Activated B cell treated with CpG ODN at 0.5 μM for 24 hours (primary cell): ENCODE measurements at regions not wholly inside any gene's neighbourhood (a gene's known extent, or its start where the extent isn't known, plus 50 kb on each side); places are given as distances from the start of the nearest gene placed in this dataset.

Experiments used
- ATAC-seq: fragments of 200-7000 bp; cut with Tn5 transposase; one replicate; pipeline ENCODE4 v1.10.0; 2021; ENCODE audit warnings: low read depth, mild to moderate bottlenecking, moderate library complexity
- CTCF ChIA-PET: fragments of 350-600 bp; sonication (Branson Sonifier 250); formaldehyde crosslinking; loops from one replicate; lab custom pipeline; 2021; ENCODE audit warnings: antibody characterized with exemption; lab: Charles Lee
- POLR2A ChIA-PET: fragments of 350-600 bp; sonication (Branson Sonifier 250); formaldehyde crosslinking; loops from one replicate; lab custom pipeline; 2021; ENCODE audit warnings: antibody characterized with exemption; lab: Charles Lee
- DNase-seq: peaks from one replicate; pipeline ENCODE4 v3.0.0; 2022
- H3K27ac Mint-ChIP-seq: one replicate; pipeline ENCODE4 v1.8.0; 2020; ENCODE audit warnings: mixed read lengths
- H3K27me3 Mint-ChIP-seq: one replicate; pipeline ENCODE4 v1.8.0; 2021; ENCODE audit warnings: mixed read lengths
- H3K36me3 Mint-ChIP-seq: one replicate; pipeline ENCODE4 v1.8.0; 2021; ENCODE audit warnings: low read depth, mixed read lengths
- H3K4me1 Mint-ChIP-seq: one replicate; pipeline ENCODE4 v1.8.0; 2021; ENCODE audit warnings: mixed read lengths
- H3K4me3 Mint-ChIP-seq: one replicate; pipeline ENCODE4 v1.8.0; 2020; ENCODE audit warnings: mild to moderate bottlenecking, mixed read lengths
- H3K9me3 Mint-ChIP-seq: one replicate; pipeline ENCODE4 v1.8.0; 2020; ENCODE audit warnings: mixed read lengths
- intact Hi-C: fragments of 100-400 bp; cut with micrococcal nuclease; formaldehyde crosslinking; loops from one replicate; pipeline ENCODE4 v1.15.1; 2024
- TF ChIP-seq, protein P1 (sequence below): fragments of 200-600 bp; IDR thresholded peaks from one replicate; pipeline ENCODE4 v1.8.0; 2022; ENCODE audit warnings: antibody characterized with exemption, mild to moderate bottlenecking

DNA sequence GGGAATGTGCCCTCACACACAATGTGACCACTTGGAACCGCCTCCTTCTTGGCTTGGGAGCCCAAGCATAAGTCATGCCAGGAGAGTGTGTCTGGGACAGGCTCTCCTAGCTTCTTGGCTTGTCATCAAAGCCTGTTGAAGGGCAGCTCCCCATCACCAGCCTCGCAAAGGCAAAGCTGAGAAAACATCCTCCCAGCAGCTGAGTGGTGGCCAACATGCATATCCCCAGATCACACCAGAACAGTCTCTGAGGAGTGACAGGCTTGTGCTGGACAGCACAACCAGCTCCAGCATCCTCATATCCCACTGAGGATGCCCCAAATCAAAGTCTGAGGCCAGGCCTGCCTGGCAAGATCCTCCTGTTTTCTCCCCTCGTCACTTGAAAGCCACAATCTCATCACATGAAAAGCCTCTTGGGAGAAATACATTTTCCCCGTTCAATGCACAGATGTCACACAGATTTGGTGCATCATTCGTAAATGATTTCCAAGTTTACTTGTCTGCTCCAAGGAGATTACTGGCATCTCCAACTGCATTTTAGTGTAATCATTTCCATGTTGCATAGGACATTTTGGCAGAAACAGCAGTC lies 269.3 kb downstream of the TTC32 start:
- H3K27me3 Mint-ChIP-seq: no peaks in the 10 kb centered on the region
- H3K27ac Mint-ChIP-seq: no peak overlapping the region
- TF ChIP-seq, protein P1, sequence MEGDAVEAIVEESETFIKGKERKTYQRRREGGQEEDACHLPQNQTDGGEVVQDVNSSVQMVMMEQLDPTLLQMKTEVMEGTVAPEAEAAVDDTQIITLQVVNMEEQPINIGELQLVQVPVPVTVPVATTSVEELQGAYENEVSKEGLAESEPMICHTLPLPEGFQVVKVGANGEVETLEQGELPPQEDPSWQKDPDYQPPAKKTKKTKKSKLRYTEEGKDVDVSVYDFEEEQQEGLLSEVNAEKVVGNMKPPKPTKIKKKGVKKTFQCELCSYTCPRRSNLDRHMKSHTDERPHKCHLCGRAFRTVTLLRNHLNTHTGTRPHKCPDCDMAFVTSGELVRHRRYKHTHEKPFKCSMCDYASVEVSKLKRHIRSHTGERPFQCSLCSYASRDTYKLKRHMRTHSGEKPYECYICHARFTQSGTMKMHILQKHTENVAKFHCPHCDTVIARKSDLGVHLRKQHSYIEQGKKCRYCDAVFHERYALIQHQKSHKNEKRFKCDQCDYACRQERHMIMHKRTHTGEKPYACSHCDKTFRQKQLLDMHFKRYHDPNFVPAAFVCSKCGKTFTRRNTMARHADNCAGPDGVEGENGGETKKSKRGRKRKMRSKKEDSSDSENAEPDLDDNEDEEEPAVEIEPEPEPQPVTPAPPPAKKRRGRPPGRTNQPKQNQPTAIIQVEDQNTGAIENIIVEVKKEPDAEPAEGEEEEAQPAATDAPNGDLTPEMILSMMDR: no peak
- ATAC-seq (no peak), DNase-seq (no peak)
- no peaks in the 10 kb centered on the region for H3K36me3 Mint-ChIP-seq
- ChIA-PET POLR2A (no interaction called here), CTCF (no interaction called here)
- no peaks in the 10 kb centered on the region for H3K4me1 Mint-ChIP-seq
- peaks cover 2% of the 10 kb centered on the region for H3K9me3 Mint-ChIP-seq
- H3K4me3 Mint-ChIP-seq: no peak overlapping the region
- intact Hi-C loops: no loop called here

DNA sequence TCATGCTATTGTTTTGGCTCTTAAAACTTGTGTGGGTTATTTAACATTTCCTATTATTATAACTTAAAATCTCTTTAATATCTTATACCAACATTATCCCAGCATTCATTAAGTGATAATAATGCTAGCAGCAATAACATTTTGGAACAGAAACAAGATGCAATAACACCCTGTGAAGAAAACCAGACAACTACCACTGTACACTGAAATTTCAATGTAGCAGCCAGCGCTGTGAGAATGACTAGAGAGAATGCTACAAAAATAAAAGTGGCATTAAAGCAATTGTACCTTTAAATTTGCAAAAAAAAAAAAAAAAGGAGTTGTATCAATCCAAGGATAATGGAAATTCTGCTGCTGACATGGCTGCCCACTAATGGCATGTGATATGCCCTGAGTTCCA lies 269.9 kb downstream of the TTC32 start:
- intact Hi-C loops: no loop called here

DNA sequence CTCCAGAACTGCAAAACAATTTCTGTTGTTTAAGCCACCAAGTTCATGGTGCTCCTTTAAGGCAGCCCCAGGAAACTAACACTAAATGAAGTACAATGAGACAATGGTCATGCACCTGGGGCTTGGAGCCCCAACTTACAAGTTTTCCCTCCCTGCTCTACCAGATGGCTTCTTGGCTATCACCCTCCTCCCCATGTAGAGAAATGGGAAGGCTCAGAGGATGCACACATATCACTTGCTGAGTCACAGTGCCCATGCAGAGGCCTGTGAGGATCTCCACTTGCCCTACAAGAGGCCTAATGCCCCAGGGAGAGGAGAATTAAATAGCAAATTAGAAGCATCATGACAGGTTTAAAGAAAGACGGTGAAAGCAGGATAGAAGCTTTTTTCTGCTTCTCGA lies 270.9 kb downstream of the TTC32 start:
- Mint-ChIP-seq H3K36me3 (no peaks in the 10 kb centered on the region), H3K4me3 (no peak overlapping the region), H3K27ac (no peak overlapping the region), H3K4me1 (no peaks in the 10 kb centered on the region), H3K27me3 (no peaks in the 10 kb centered on the region), H3K9me3 (peaks cover 8% of the 10 kb centered on the region)
- no peak for DNase-seq
- ChIA-PET POLR2A (no interaction called here), CTCF (no interaction called here)
- no peak for ATAC-seq
- TF ChIP-seq, protein P1: no peak
- intact Hi-C loops: no loop called here

More for the DNA sequence above, 269.9 kb downstream of the TTC32 start:
- ATAC-seq (no peak), DNase-seq (no peak)
- no peak overlapping the region for H3K4me3 Mint-ChIP-seq
- no peaks in the 10 kb centered on the region for H3K36me3 Mint-ChIP-seq
- no peaks in the 10 kb centered on the region for H3K27me3 Mint-ChIP-seq
- no peaks in the 10 kb centered on the region for H3K4me1 Mint-ChIP-seq
- no peak overlapping the region for H3K27ac Mint-ChIP-seq
- TF ChIP-seq, protein P1: no peak
- POLR2A ChIA-PET: no interaction called here
- CTCF ChIA-PET: no interaction called here
- peaks cover 7% of the 10 kb centered on the region for H3K9me3 Mint-ChIP-seq

DNA sequence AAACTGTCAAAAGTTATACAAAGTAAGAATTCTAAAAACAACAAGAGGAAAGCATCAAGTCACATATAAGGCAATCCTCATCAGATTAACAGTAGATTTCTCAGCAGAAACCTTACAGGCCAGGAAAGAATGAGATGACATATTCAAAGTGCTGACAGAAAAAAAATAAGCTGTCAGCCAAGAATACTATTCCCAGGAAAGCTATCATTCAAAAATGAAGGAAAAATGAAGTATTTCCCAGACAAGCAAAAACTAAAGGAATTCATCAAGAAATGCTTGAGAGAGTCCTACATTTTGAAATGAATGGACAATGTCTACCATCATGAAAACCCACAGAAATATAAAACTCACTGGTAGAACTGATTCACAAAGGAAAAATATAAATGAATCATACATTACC lies 268.9 kb upstream of the OSR1 start:
- ATAC-seq: no peak
- CTCF ChIA-PET: no interaction called here

DNA sequence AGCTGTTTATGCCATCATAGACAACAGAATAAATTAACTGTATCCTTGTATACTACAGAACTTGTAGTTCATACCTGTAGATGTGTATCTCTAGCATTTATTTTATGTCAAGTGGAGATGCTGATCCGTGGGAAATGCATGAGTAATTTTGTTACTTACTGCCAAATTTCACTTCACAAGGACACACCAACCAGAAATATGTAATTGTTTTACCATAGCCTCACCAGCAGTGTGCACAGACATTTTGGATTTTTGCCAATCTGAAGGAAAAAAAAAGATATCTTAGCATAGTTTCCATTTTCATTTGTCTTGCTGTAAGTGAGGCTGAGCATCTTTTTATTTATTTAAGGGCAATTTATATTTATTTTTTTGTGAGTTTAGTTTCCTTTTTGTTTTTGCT lies 265.1 kb upstream of the OSR1 start:
- Mint-ChIP-seq H3K27me3 (no peaks in the 10 kb centered on the region), H3K4me1 (no peaks in the 10 kb centered on the region), H3K4me3 (no peak overlapping the region), H3K27ac (no peak overlapping the region), H3K9me3 (peaks cover 10% of the 10 kb centered on the region), H3K36me3 (no peaks in the 10 kb centered on the region)
- TF ChIP-seq, protein P1: no peak
- POLR2A ChIA-PET: no interaction called here
- ATAC-seq (no peak), DNase-seq (no peak)
- CTCF ChIA-PET: no interaction called here
- intact Hi-C loops: no loop called here

More for the DNA sequence above, 268.9 kb upstream of the OSR1 start:
- Mint-ChIP-seq H3K27ac (no peak overlapping the region), H3K27me3 (no peaks in the 10 kb centered on the region), H3K4me1 (no peaks in the 10 kb centered on the region), H3K9me3 (peaks cover 8% of the 10 kb centered on the region), H3K36me3 (no peaks in the 10 kb centered on the region), H3K4me3 (no peak overlapping the region)
- no peak for DNase-seq
- POLR2A ChIA-PET: no interaction called here
- intact Hi-C loops: no loop called here
- TF ChIP-seq, protein P1: no peak
